Endothelial cell of umbilical vein (primary cell): ENCODE measurements at regions not wholly inside any gene's neighbourhood (a gene's known extent, or its start where the extent isn't known, plus 50 kb on each side); places are given as distances from the start of the nearest gene placed in this dataset.

ENCODE experiments used
- BruUV-seq: library from RNA; stranded (reverse); fragments of 400-500 nt; replicated peaks from 2 replicates; lab custom pipeline; 2021; lab: Mats Ljungman, UMichigan
- CTCF ChIA-PET: fragments of 300-600, 350-600 bp; sonication (Branson Sonifier 250); formaldehyde crosslinking; loops from one replicate; lab custom pipeline; 2021; ENCODE audit warnings: antibody characterized with exemption, inconsistent platforms; lab: Charles Lee
- POLR2A ChIA-PET: fragments of 300-600, 350-600 bp; sonication (Branson Sonifier 250); formaldehyde crosslinking; loops from one replicate; lab custom pipeline; 2021; ENCODE audit warnings: antibody characterized with exemption, inconsistent platforms; lab: Charles Lee
- DNase-seq: peaks from one replicate; pipeline ENCODE4 v3.0.0-alpha.2; 2011; ENCODE audit warnings: low read depth, low spot score
- FAIRE-seq: peaks from 2 replicates; lab custom pipeline; 2011; peaks lifted over from hg19 to GRCh38; lab: Jason Lieb, UNC
- H2AFZ ChIP-seq: 2 replicates; pipeline ENCODE4 v1.6.0; 2012; ENCODE audit warnings: low read depth, low read length, control low read depth, inconsistent platforms
- H3K27ac ChIP-seq: 2 replicates; pipeline ENCODE4 v1.5.1; 2011; ENCODE audit warnings: low read depth, mild to moderate bottlenecking, control low read depth, low read length, moderate library complexity; ENCODE audit not compliant: insufficient read depth
- H3K27me3 ChIP-seq, 2 experiments: 2 replicates each; pipeline versions ENCODE4 v1.6.0 to v1.6.1; 2011; ENCODE audit warnings: low read length in 2 of 2, mixed read lengths in 1 of 2; ENCODE audit not compliant: control insufficient read depth in 2 of 2, insufficient read depth in 2 of 2
- H3K36me3 ChIP-seq, 2 experiments: 2 replicates in 1 of 2; 3 replicates in 1 of 2; pipeline ENCODE4 v1.5.1; 2011; ENCODE audit warnings: low read length in 2 of 2, mild to moderate bottlenecking in 1 of 2, moderate library complexity in 1 of 2; ENCODE audit not compliant: control insufficient read depth in 2 of 2, insufficient read depth in 2 of 2; ENCODE audit errors: extremely low read depth in 1 of 2
- H3K4me1 ChIP-seq: 3 replicates; pipeline ENCODE4 v1.5.1; 2011; ENCODE audit warnings: mild to moderate bottlenecking, low read length; ENCODE audit not compliant: control insufficient read depth, insufficient read depth; ENCODE audit errors: extremely low read depth
- H3K4me2 ChIP-seq: 2 replicates; pipeline ENCODE4 v1.6.1; 2011; ENCODE audit warnings: low read length, control low read depth, mixed read lengths; ENCODE audit not compliant: insufficient read depth
- H3K4me3 ChIP-seq, 3 experiments: fragments of 200-600 bp in 1 of 3; sonication (generic), shearing (Covaris generic) in 1 of 3; replicated peaks in 1 of 3; 2 replicates each; pipeline ENCODE4 v1.5.1; 2011 to 2016; ENCODE audit warnings: control low read depth in 3 of 3, low read length in 3 of 3, mild to moderate bottlenecking in 2 of 3, inconsistent platforms in 1 of 3, low read depth in 1 of 3, moderate library complexity in 1 of 3; ENCODE audit not compliant: insufficient read depth in 1 of 3
- H3K79me2 ChIP-seq: 2 replicates; pipeline ENCODE4 v1.6.0; 2012; ENCODE audit warnings: low read length, inconsistent platforms; ENCODE audit not compliant: control insufficient read depth, insufficient read depth
- H3K9ac ChIP-seq: replicated peaks from 2 replicates; pipeline ENCODE3; 2011; ENCODE audit warnings: low read length, control low read depth; ENCODE audit not compliant: insufficient read depth; ENCODE audit errors: extremely low read depth
- H3K9me1 ChIP-seq: replicated peaks from 3 replicates; pipeline ENCODE4 v1.6.0; 2011; ENCODE audit warnings: mild to moderate bottlenecking, low read length; ENCODE audit not compliant: control insufficient read depth, insufficient read depth; ENCODE audit errors: extremely low read depth
- H3K9me3 ChIP-seq: replicated peaks from 2 replicates; pipeline ENCODE4 v1.5.1; 2012; ENCODE audit warnings: low read length, inconsistent platforms; ENCODE audit not compliant: control insufficient read depth, insufficient read depth
- H4K20me1 ChIP-seq: replicated peaks from 2 replicates; pipeline ENCODE3; 2011; ENCODE audit warnings: mild to moderate bottlenecking, low read length; ENCODE audit not compliant: control insufficient read depth, insufficient read depth; ENCODE audit errors: extremely low read depth
- CTCF ChIP-seq, 2 donors: IDR thresholded peaks; 1 replicate in 1 of 2; 2 replicates in 1 of 2; pipeline ENCODE4 v1.5.1; 2011; ENCODE audit warnings: low read length in 2 of 2, mild to moderate bottlenecking in 2 of 2, moderate library complexity in 2 of 2, control low read depth in 1 of 2, inconsistent platforms in 1 of 2, low read depth in 1 of 2; ENCODE audit not compliant: insufficient read depth in 1 of 2; ENCODE audit errors: extremely low read depth in 1 of 2
- EZH2 ChIP-seq: IDR thresholded peaks from 2 replicates; pipeline ENCODE4 v1.6.1; 2012; ENCODE audit warnings: borderline replicate concordance, low read depth, mild to moderate bottlenecking, moderate library complexity, low read length, inconsistent platforms; ENCODE audit not compliant: severe bottlenecking
- FOS ChIP-seq: IDR thresholded peaks from 2 replicates; pipeline ENCODE4 v1.6.1; 2011; ENCODE audit warnings: mild to moderate bottlenecking, low read length, moderate library complexity, borderline replicate concordance; ENCODE audit not compliant: insufficient read depth
- GATA2 ChIP-seq: IDR thresholded peaks from 2 replicates; pipeline ENCODE4 v1.7.0; 2011; ENCODE audit warnings: low read depth, mild to moderate bottlenecking, moderate library complexity, mixed read lengths, low read length; ENCODE audit not compliant: insufficient read length, insufficient read depth
- JUN ChIP-seq: IDR thresholded peaks from 2 replicates; pipeline ENCODE4 v1.6.1; 2011; ENCODE audit warnings: borderline replicate concordance, low read depth; ENCODE audit not compliant: insufficient read length, insufficient read depth
- MAX ChIP-seq: IDR thresholded peaks from 2 replicates; pipeline ENCODE4 v1.6.1; 2011; ENCODE audit not compliant: insufficient read depth, insufficient read length
- MYC ChIP-seq: IDR thresholded peaks from one replicate; pipeline ENCODE4 v1.6.1; 2011; ENCODE audit warnings: mild to moderate bottlenecking, low read depth, low read length
- POLR2A ChIP-seq: IDR thresholded peaks from 2 replicates; pipeline ENCODE4 v1.6.1; 2012; ENCODE audit warnings: low read depth, mild to moderate bottlenecking, control low read depth, low read length
- POLR2AphosphoS5 ChIP-seq: IDR thresholded peaks from 2 replicates; pipeline ENCODE4 v1.6.1; 2012; ENCODE audit warnings: low read depth, mild to moderate bottlenecking, control low read depth, low read length, moderate library complexity; ENCODE audit not compliant: insufficient read depth
- dilution Hi-C: fragments of 300-500 bp; cut with MboI; formaldehyde crosslinking; loops from one replicate; pipeline ENCODE4 v1.15.0; 2019; ENCODE audit warnings: low sequenced_read_pairs; ENCODE audit not compliant: extremely low pct_ligation_motif_present
- intact Hi-C: fragments of 100-400 bp; cut with micrococcal nuclease; formaldehyde crosslinking; loops from one replicate; pipeline ENCODE4 v1.10.0; 2022

DNA sequence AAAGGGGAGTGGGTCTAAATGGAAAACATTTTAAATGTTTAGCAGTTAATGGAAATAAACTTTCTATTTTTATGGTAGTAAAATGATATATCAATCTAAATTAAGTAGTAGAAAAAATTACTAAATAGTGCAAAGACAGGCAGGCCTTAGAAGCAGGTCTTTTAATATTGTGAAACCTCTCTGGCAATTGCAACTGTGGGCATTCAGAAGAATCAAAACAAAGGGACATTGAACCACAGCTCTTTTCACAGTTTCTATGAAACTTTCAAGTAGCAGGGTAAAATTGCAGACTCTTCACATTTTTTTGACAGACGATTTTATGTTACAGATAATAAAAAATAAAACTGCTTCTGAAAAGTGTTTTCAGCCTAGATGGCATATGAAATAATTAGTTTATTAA lies 533.7 kb downstream of the BCKDHB start:
- Histone ChIP-seq H4K20me1 (no peaks in the 10 kb centered on the region), H3K4me2 (no peak overlapping the region), H2AFZ (no peak overlapping the region), H3K4me3 (no peak overlapping the region), H3K36me3 (no peaks in the 10 kb centered on the region), H3K27me3 (no peaks in the 10 kb centered on the region), H3K9me3 (no peaks in the 10 kb centered on the region), H3K9me1 (no peaks in the 10 kb centered on the region), H3K27ac (no peak overlapping the region), H3K9ac (no peak overlapping the region), H3K79me2 (no peaks in the 10 kb centered on the region), H3K4me1 (peaks cover 17% of the 10 kb centered on the region)
- intact Hi-C loops (no loop called here), dilution Hi-C loops (no loop called here)
- BruUV-seq = no TSS peak
- TF ChIP-seq EZH2 = no peak
- no peak for TF ChIP-seq FOS
- no peak for TF ChIP-seq POLR2A
- TF ChIP-seq MYC = no peak
- TF ChIP-seq CTCF (IDR thresholded peaks at IDR 0.05; ENCODE audit: extremely low read depth in 1 of 2, insufficient read depth in 1 of 2, low read depth in 1 of 2, low read length in 2 of 2) = no peak
- TF ChIP-seq MAX = no peak
- no peak for TF ChIP-seq POLR2AphosphoS5
- no peak for TF ChIP-seq JUN
- no peak for TF ChIP-seq GATA2
- no peak for FAIRE-seq
- POLR2A ChIA-PET = no interaction called here
- DNase-seq = no peak
- CTCF ChIA-PET = no interaction called here
